AG09309 (cell line): ENCODE measurements at regions not wholly inside any gene's neighbourhood (a gene's known extent, or its start where the extent isn't known, plus 50 kb on each side); places are given as distances from the start of the nearest gene placed in this dataset.

Source experiments
- DNase-seq: peaks from one replicate; pipeline ENCODE4 v3.0.0-alpha.2; 2010; ENCODE audit warnings: low read depth
- H3K4me3 ChIP-seq: 2 replicates; pipeline ENCODE4 v1.5.1; 2011; ENCODE audit warnings: mild to moderate bottlenecking, low read depth, low read length, moderate library complexity; ENCODE audit not compliant: control insufficient read depth
- TF ChIP-seq, protein P1 (sequence below): IDR thresholded peaks from 2 replicates; pipeline ENCODE4 v1.5.1; 2011; ENCODE audit warnings: mild to moderate bottlenecking, low read depth, low read length, inconsistent platforms; ENCODE audit not compliant: insufficient read depth, control insufficient read depth; ENCODE audit errors: missing control alignments

DNA sequence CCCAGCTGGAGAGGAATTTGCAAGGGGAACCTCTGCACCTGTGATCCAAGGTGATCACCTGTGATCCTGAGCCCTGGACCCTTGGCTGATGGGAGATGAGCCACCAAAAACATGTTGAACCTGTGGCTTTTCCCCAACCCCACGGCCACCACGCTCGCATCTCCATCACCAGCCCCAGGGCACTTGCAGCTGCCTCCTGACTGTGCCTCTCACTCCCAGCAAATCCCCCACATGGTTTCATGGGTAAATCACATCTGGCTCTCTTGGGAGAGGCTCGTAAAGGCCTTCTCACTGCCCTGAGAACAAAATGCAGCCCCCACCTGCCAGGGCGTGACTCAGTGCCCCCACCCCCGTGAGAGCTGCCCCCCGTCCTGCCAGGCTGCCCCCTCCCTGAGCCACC lies 76.0 kb downstream of the RFLNA start:
- no peak for DNase-seq
- TF ChIP-seq, protein P1, sequence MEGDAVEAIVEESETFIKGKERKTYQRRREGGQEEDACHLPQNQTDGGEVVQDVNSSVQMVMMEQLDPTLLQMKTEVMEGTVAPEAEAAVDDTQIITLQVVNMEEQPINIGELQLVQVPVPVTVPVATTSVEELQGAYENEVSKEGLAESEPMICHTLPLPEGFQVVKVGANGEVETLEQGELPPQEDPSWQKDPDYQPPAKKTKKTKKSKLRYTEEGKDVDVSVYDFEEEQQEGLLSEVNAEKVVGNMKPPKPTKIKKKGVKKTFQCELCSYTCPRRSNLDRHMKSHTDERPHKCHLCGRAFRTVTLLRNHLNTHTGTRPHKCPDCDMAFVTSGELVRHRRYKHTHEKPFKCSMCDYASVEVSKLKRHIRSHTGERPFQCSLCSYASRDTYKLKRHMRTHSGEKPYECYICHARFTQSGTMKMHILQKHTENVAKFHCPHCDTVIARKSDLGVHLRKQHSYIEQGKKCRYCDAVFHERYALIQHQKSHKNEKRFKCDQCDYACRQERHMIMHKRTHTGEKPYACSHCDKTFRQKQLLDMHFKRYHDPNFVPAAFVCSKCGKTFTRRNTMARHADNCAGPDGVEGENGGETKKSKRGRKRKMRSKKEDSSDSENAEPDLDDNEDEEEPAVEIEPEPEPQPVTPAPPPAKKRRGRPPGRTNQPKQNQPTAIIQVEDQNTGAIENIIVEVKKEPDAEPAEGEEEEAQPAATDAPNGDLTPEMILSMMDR: no peak

DNA sequence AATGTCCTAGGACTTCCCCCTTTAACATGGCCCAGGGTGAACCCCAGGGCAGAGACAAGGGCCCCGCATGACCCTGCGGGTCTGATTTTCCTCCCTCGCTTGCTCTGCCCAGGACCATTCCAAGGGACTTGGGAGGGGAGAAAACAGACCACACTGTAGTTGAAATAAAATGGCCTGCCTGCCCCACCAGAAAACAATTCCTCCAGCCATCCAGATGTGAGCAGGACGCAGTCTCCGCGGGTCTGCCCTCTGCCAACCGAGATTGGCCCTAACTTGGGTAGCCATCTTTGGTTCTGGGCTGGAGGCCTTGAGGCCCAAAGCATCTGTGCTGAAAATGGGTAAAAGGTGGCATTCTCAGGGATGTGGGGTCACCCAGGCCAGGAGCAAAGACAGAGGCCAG lies 75.5 kb downstream of the RFLNA start:
- DNase-seq: no peak
- no peak overlapping the region for H3K4me3 ChIP-seq
- TF ChIP-seq, protein P1: no peak

More for the DNA sequence above, 76.0 kb downstream of the RFLNA start:
- H3K4me3 ChIP-seq: no peak overlapping the region

DNA sequence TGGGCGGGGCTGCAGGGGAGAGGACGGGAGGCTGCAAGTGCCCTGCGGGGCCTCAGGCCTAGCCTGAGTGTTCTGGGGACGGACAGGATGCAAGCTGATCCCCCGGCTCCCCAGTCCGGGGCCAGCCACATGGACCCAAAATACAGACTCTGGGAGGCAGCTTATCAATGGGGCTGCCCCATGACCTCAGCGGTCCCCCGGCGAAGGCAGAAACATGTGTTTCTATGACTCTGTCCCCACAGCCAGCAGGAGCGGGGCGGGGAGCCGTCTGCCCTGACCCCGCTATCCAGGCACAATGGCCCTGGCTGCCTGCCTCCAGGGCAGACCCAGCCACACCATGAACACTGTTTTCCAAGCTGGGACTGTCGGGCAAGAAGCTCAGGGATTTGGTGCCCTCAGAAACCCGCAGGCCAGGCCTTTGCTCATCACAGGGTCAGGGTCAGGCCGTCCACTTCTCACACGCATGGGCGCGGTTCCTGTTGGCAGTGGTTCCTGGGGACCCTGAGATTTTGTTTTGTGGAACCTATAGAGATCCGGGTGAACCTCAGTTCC lies 75.0 kb downstream of the RFLNA start:
- DNase-seq: no peak
- TF ChIP-seq, protein P1: no peak
- no peak overlapping the region for H3K4me3 ChIP-seq

DNA sequence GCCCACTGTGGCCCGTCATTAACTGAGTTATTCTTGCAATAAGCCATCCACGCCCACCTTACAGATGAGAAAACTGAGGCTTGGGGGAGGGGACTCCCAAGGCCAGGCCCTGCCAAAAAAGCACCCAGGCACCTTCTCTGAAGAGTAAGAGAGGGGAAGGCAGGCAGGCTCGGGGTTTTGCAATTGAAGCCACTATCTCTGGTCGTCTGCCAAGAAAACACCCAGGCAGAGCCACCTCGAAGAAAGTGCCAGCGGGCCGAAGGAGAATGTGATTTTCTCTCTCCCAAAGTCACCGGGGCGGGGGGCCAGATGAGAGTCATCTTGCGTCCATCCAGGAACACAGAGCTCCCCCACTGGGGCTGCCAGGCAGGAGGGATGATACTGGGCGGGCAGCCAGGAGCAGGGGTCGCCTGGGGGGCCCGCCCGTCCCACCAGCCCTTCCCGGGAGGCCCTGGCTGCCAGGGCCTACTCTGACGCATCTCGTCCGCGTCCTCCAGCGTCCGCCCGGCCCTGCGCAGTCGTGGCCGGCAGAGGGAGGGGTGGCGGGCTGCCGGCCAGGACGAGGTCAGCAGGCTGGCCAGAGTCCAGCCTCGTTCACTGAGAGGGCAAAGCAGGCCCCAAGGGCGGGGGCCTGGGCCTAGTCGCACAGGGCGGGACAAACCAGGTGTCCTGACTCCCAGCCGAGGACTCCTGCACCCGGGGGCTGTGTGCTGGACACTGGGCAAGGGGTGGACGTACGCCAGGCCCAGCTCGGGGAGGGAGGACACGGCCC lies 74.3 kb downstream of the RFLNA start:
- H3K4me3 ChIP-seq: no peak overlapping the region
- TF ChIP-seq, protein P1: peak; percentile 55
- DNase-seq: peak; percentile 73

DNA sequence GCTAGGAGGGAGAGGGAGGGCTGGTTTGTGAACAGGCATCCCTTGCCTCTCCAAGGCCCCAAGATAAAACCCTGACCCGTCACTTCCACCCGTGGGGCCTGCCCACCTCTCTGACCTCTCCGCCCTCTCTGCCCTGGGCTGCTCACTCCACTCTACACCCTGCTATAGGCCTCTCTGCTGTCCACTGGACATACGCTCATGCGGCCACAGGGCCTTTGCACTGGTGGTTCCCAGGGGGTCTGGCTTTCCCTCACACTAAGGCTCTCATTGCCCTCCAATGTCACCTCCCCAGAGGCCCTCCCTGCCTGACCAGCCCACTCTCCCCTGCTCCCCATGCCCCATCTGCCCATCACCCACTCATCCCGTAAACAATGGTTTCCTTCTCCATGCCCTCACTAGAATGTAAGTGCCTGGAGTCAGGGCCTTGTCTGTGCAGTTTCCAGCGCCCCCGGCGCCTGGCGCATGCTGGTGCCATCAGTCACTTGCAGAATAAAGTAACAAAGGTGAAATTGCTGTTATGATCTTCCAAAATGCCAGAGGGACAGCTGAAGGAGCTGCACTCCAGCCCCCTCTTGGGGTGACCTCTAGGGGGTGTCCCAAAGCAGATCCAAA lies 73.6 kb downstream of the RFLNA start:
- no peak for DNase-seq
- no peak overlapping the region for H3K4me3 ChIP-seq
- TF ChIP-seq, protein P1: no peak

DNA sequence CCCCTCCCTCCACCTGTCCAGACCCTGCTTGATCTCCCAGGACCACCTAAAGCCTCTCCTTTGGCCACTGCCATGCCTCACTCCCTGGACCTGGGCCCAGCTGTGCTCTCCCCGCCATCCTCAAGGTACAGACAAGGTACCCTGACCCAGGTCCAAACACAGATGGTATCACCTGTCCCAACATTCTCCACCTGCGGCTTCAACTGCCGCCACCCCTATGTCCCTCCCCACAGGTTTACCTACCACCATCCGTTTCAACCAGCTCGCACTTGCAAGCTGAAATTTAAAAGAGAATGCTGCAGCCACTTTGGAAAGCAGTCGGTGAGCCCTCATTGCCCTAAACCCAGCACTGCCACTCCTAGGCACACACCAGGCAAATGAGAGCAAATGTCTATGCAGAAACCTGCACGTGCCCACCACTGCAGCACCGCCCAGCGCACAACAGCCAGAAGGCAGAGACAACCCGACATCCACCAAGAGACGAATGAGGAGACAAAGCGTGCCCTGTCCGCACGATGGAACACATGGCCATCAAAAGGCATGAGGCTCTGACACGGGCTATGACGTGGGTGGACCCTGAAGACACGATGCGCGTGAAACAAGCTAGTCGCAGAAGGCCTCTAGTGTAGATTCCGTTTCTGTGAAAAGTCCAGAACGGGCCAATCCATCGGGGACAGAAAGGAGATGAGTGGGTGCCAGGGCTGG lies 71.0 kb downstream of the RFLNA start:
- DNase-seq: no peak
- no peak overlapping the region for H3K4me3 ChIP-seq
- TF ChIP-seq, protein P1: no peak
